Glutamatergic neuron (in vitro differentiated cells): ENCODE measurements at regions not wholly inside any gene's neighbourhood (a gene's known extent, or its start where the extent isn't known, plus 50 kb on each side); places are given as distances from the start of the nearest gene placed in this dataset.

Experiments
- DNase-seq: peaks from one replicate; pipeline ENCODE4 v3.0.0; 2022
- H3K27ac Mint-ChIP-seq: one replicate; pipeline ENCODE4 v1.8.0; 2020; ENCODE audit warnings: mild to moderate bottlenecking, mixed read lengths, inconsistent platforms; ENCODE audit not compliant: unreplicated experiment
- H3K27me3 Mint-ChIP-seq: one replicate; pipeline ENCODE4 v1.8.0; 2020; ENCODE audit warnings: mild to moderate bottlenecking, moderate library complexity, mixed read lengths, inconsistent platforms; ENCODE audit not compliant: unreplicated experiment
- H3K36me3 Mint-ChIP-seq: one replicate; pipeline ENCODE4 v1.8.0; 2020; ENCODE audit warnings: mild to moderate bottlenecking, mixed read lengths, inconsistent platforms; ENCODE audit not compliant: unreplicated experiment
- H3K4me1 Mint-ChIP-seq: one replicate; pipeline ENCODE4 v1.8.0; 2020; ENCODE audit warnings: mild to moderate bottlenecking, low read depth, mixed read lengths, inconsistent platforms; ENCODE audit not compliant: unreplicated experiment
- H3K4me3 Mint-ChIP-seq: one replicate; pipeline ENCODE4 v1.8.0; 2020; ENCODE audit warnings: mild to moderate bottlenecking, mixed read lengths, inconsistent platforms; ENCODE audit not compliant: unreplicated experiment
- H3K9me3 Mint-ChIP-seq: one replicate; pipeline ENCODE4 v1.8.0; 2020; ENCODE audit warnings: mild to moderate bottlenecking, moderate library complexity, mixed read lengths, inconsistent platforms; ENCODE audit not compliant: unreplicated experiment
- TF ChIP-seq, protein P1 (sequence below): fragments of 200-600 bp; sonication (generic); IDR thresholded peaks from one replicate; pipeline ENCODE4 v1.5.0; 2021; ENCODE audit not compliant: partially characterized antibody, unreplicated experiment

DNA sequence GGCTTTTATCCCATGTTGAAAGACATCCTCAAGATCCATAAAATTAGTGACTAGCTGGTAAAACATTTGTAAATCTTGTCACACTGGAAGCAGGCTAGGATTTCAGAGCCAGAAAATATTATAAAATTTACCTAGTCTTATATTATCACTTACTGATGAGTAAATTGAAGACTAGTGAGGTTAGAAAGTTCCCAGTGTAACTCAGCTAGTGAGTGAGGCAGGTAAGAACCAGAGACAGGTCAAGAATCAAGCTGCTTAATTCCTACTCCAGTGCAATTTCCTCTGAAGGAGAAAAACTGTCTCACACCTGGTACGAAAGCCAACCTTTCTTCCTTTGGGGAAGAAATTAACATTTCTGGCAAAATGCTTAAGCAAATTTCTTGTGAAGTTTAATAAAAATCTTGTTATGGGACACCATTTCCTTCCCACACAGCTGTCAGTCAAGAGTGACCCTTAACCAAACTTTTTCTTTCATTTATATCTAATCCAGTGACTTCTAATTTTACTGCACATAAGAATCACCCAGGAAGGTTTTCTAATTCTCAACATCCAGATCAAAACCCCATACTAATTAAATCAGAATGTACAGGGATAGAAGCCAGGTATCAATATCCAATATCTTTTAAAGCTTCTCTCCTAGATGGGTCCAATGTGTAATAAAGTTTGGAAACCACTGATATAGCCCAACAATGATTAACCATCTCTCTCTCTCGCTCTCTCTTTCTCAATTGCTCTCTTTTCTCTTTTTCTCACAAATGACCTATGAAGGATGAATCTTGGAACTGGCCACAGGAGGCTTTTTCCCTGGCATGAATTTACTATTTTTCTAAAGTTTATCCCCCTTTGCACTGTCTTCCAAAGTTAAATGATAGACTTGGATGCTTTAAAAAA is 264.3 kb upstream of the SLC39A10 start:
- Mint-ChIP-seq H3K9me3 (no peaks in the 10 kb centered on the region), H3K4me1 (no peaks in the 10 kb centered on the region), H3K4me3 (no peak overlapping the region), H3K36me3 (no peaks in the 10 kb centered on the region), H3K27me3 (peaks cover 3% of the 10 kb centered on the region), H3K27ac (no peak overlapping the region)
- TF ChIP-seq, protein P1, sequence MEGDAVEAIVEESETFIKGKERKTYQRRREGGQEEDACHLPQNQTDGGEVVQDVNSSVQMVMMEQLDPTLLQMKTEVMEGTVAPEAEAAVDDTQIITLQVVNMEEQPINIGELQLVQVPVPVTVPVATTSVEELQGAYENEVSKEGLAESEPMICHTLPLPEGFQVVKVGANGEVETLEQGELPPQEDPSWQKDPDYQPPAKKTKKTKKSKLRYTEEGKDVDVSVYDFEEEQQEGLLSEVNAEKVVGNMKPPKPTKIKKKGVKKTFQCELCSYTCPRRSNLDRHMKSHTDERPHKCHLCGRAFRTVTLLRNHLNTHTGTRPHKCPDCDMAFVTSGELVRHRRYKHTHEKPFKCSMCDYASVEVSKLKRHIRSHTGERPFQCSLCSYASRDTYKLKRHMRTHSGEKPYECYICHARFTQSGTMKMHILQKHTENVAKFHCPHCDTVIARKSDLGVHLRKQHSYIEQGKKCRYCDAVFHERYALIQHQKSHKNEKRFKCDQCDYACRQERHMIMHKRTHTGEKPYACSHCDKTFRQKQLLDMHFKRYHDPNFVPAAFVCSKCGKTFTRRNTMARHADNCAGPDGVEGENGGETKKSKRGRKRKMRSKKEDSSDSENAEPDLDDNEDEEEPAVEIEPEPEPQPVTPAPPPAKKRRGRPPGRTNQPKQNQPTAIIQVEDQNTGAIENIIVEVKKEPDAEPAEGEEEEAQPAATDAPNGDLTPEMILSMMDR = no peak
- DNase-seq = no peak

DNA sequence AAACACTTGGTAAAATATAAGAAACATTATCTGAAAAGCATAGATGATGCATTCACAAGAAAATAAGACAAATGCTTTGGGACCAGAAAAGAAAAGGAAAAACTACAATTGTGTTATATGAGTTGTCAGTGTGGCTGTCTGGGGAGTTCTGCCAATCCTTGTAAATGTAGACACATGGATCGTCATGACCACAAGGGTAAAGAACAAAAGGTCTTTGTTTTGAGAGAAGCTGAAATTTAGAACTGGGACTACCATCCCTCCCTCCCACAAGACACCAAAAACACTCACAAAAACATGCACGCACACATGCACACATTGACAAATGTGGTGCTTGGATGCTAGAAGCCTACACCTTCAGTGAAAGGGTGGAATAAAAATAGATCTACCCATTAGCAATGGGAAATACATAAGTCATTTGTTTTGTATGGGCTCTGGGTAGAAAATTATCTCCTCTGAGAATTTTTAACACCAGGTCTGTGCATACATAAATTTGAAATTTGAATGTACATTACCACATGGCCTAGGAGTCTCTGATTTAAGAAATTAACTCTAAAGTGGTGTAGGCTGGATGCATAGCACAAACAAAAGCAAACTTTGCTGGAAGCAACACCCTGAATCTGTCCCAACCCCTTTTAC is 266.2 kb upstream of the SLC39A10 start:
- TF ChIP-seq, protein P1 = no peak
- no peaks in the 10 kb centered on the region for H3K9me3 Mint-ChIP-seq
- no peak for DNase-seq
- H3K4me3 Mint-ChIP-seq = no peak overlapping the region
- no peaks in the 10 kb centered on the region for H3K4me1 Mint-ChIP-seq
- no peak overlapping the region for H3K27ac Mint-ChIP-seq
- H3K36me3 Mint-ChIP-seq = no peaks in the 10 kb centered on the region
- H3K27me3 Mint-ChIP-seq = peaks cover 3% of the 10 kb centered on the region

DNA sequence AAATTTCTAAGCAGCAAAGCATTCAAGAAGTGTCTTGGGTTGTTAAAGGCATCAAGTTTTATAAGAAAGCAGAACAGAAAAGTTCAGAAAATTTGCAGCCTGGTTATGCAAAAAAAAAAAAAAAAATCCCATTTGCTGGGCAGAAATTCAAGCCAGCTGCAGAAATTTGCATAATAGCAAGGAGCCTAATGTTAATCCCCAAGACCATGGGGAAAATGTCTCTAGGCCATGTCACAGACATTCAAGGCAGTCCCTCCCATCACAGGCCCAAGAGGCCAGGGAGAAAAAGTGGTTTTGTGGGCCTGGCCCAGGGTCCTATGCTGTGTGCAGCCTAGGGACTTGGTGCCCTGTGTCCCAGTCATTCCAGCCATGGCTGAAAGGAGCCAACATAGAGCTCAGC is 269.0 kb upstream of the SLC39A10 start:
- Mint-ChIP-seq H3K36me3 (no peaks in the 10 kb centered on the region), H3K27me3 (no peaks in the 10 kb centered on the region)
- TF ChIP-seq, protein P1 = no peak

DNA sequence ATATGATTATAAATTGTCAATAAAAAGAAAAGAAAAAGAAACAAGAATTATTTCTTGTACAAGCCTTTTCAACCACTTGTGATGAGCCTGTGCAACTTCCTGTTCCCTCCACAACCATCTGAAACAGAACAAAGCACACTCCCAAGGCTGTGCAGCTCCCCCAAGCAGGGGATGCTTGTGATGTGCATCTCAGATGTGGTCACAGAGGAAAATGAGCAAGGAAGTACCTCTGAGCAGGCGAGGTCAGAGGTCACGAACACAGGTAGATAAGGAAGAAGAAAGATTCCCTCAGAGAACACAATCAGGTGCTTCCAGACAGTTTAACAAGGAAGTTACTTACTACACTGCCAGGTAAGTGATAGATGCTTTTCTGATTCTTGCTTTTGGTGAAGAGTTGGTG is 274.8 kb upstream of the SLC39A10 start:
- DNase-seq = no peak
- no peaks in the 10 kb centered on the region for H3K4me1 Mint-ChIP-seq
- no peaks in the 10 kb centered on the region for H3K27me3 Mint-ChIP-seq
- no peak overlapping the region for H3K4me3 Mint-ChIP-seq
- no peaks in the 10 kb centered on the region for H3K9me3 Mint-ChIP-seq
- TF ChIP-seq, protein P1 = no peak
- H3K36me3 Mint-ChIP-seq = no peaks in the 10 kb centered on the region
- no peak overlapping the region for H3K27ac Mint-ChIP-seq

More for the DNA sequence above, 269.0 kb upstream of the SLC39A10 start:
- Mint-ChIP-seq H3K4me1 (no peaks in the 10 kb centered on the region), H3K9me3 (no peaks in the 10 kb centered on the region), H3K4me3 (no peak overlapping the region), H3K27ac (no peak overlapping the region)
- no peak for DNase-seq
